SIG-M5 treated with dmso at 0.1 percent for 504 hours (cell line): ENCODE measurements at regions not wholly inside any gene's neighbourhood (a gene's known extent, or its start where the extent isn't known, plus 50 kb on each side); places are given as distances from the start of the nearest gene placed in this dataset.

Experiments used
- DNase-seq: peaks from one replicate; lab custom pipeline; 2025; ENCODE audit not compliant: unreplicated experiment; lab: John Stamatoyannopoulos, UW

DNA sequence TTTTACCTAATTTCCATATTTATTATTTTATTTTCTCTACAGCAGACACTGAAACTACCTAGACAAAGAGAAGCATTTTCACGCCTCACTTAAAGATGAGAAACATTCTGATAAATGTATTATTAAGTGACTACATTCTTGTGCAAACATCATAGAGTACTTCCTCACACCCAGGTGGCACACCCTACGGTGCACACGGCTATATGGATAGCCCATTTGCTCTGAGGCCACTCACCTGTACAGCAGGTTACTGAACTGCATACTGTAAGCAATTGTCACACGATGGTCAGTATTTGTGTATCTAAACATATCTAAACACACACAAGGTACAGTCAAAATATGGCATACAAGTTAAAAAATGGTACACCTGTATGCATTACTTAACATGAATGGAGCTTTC lies 481.4 kb downstream of the CMPK2 start:
- no peak for DNase-seq

DNA sequence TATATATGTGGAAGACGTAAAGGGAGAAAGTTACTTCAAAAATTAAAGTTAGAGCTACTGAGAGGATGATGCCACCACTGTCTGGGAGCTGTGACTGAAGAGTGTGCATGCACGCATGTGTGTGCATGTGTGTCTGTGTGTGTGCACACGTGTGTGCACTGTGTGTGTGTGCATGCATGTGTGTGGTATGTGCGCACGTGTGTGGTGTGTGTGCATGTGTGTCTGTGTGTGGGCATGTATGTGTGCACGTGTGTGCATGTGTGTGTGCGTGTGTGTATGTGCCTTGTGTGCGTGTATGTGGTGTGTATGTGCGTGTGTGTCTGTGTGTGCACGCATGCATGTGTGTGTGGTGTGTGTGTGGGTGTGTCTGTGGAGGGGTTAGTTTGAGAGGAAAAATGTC lies 473.4 kb downstream of the CMPK2 start:
- no peak for DNase-seq

DNA sequence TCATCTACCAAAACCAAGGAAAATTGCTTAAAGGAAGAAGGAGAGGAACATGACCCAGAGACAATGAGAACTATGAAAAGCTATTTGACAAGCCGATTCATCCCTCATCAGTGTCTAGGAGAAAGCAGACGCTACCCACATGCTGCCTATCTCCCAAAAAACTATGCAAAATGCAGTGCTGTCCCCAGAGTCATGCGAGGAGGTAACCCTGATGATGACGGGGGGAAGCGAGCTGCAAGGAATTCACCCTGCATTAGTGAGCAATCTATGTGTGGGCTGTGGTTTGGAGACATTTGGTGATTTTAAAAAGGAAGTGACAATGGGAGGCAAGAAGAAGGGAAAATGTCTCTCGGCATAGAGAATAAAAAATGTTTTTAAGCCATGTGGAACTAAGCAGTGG lies 472.7 kb downstream of the CMPK2 start:
- no peak for DNase-seq

DNA sequence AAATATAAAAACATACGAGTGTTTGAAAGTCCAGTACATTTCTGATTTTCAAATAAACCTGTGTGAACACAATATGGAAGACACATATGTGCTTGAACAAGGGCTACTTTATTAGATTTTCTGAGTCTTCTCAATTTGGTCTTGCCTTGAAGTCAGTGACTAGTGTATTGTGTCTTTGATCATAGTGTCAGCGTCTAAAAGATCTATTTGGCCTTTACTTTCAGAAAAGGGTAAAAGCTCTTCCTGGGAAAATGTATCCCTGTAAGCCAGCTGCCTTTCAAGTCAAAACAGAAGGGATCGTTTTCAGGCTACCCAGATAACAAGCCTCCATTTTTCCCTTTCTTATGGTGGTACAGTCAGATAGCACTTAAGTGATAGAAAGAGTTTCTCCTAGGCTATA lies 471.9 kb downstream of the CMPK2 start:
- DNase-seq = no peak

DNA sequence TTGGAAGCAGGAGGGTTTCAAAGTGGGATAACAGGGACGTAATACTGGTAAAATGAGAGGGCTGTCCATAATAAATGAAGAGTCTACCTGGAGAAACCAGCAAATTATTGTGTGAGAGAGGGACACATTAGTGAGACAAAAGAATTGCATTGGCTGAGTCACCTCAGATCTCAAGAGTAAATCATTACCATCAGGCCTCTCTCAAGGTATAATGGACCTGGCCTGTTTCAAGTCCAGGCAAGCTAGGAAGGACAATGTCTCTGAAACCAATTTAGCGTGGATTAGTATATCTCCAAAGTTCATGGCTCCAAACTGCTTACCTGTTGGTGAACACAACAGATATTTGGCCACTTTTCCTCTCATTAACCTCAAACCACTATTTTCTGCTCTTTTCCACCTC lies 471.4 kb downstream of the CMPK2 start:
- no peak for DNase-seq

DNA sequence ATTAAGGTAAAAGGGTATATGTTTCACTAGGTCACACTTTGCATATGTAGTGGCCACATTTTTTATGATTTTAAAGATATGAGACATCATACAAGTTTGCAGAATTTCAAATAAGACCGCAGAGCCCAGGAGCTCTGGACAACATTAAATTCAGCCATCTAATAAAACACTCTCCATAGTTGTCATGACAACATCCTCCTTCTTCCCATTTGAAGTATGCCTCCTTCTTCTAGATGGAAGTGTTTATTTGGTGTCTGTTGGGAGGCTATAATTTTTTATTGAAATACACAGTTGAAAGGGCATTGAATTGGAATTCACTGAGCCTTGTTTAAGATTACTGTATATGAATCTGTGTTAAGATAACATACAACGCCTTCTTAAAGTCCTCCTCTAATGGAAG lies 467.3 kb downstream of the CMPK2 start:
- no peak for DNase-seq

DNA sequence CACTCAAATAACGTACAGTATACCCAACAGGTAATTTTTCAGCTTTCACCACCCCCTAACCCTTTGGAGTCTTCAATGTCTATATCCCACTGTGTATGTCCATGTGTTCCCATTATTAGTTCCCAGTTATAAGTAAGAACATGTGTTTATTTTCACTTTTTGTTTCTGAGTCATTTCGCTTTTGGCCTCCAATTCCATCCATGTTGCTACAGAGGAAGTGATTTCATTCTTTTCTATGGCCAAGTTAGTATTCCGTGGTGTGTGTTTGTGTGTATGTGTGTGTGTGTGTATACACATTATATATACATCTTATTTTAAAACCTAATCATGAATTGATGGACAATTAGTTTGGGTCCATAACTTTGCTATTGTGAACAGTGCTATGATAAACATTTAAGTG lies 464.4 kb downstream of the CMPK2 start:
- DNase-seq = no peak

DNA sequence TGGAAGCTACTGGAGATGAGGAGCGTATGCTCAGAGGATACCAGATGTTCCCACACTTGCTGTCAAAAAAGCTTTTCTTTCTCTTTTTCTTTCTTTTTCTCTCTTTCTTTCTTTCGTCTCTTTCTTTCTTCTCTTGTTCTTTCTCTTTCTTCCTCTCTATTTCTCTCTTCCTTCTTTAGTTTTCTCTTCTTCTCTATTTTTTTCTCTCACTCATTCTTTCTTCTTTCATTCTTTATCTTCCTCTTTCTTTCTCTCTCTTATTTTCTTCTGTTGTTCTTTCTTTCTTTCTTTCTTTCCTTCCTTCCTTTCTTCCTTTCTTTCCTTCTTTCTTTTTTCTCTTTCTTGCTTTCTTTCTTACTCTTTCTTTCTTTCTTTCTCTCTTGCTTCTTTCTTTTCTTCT lies 457.6 kb downstream of the CMPK2 start:
- DNase-seq = no peak

DNA sequence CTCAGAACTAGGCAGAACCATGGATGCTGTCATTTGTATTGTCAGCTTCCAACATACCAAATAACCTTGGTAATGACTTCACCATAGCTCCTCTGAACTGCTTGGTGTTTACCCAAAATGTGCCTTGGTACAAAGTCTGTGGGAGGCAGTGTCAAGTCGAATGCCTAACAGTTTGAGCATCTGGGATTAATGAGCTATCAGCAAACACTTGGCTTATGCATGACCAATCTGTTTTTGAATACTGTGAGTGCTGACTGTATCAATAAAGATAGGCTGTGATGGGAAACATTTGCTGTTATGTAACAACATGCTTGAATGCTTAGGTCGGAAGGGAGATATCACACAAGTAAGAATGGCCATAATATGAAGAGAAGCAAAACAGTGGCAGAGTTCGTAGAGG lies 455.4 kb downstream of the CMPK2 start:
- no peak for DNase-seq

DNA sequence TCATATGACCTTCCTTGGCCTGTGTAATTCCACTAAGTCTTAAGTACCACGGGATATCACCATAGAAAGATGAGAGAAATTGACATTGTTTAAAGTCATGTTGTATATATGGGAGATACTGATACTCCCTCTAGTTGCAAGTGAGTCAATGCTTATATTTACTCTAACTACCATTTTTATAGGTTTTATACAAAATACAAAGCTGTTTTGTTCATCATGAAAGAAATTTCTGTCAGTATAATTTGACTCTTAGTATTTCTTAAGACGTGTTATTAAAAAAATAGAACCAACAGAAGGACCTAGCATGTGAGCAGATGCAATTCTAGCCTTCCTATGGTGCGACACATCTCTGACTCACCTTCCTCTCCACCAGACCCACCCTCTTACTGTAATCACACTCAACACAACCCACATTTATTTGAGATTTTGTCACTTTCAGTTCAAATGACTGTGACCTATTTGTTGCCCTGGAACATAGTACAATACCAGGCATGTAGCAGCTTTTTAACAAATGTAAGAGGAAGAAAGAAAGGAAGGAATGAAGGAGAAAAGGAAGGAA lies 453.1 kb downstream of the CMPK2 start:
- DNase-seq = no peak

DNA sequence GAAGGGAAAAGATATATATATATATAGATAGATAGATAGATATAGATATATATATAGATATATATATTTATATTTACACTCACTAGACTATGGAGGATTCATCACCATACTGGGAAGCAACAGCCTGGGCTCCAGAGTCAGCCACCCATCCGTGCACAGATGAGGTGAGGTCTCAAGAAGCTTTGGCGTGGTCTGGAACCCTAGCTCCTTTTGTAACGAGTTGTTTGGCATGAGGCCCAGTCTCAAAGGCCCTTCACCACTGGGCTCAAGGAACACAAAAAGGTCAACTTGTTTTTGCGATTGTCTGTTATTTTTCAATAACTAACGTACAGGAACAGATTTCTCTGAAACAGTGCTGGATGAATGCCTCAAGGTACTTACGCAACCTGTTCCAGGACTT lies 448.7 kb downstream of the CMPK2 start:
- no peak for DNase-seq

DNA sequence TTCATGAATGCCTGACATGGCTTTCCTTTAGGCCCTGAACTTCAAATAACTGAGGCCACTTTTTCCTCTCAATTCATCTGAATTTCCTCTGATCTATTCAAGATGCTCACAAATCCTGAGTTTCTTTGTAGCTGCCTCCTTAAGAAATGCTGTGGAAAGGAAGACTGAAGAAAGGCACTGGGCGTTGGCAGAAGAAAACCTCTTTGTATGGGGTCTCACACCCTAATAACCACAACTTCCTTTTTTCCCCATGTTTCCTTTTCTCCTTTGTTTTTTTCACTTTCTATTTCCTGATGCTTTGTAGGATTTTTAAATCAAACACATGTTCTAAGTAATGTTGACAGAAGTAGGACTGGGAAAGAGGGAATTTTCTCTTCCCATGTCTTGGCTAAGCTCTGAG lies 447.4 kb downstream of the CMPK2 start:
- no peak for DNase-seq

DNA sequence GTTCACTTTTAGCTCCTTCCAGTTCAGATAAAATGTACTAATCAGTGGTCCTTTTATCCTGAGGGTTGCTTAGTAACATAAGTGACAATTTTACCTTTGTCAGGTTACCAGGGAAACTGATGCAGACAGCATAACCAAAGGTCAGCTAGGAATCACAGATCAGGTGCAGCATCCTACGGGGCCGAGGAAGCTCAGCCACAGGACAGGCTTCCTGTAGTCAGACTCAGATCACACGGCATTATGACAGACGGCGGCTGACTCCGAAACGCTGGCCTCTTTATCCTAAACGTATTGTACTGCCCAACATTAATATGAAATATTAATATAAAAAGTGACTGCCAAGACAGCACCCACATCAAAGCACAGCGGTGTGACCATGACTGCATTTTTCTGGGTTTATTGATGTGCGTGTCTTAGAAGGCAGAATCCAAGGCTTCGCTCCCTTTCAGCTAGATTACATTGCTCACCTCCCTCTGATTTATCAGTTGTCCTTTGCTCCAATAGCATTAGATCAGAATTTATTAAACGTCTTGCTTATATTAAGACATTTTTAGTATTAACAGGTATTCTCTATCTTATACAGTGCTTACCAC lies 444.5 kb downstream of the CMPK2 start:
- DNase-seq = no peak

DNA sequence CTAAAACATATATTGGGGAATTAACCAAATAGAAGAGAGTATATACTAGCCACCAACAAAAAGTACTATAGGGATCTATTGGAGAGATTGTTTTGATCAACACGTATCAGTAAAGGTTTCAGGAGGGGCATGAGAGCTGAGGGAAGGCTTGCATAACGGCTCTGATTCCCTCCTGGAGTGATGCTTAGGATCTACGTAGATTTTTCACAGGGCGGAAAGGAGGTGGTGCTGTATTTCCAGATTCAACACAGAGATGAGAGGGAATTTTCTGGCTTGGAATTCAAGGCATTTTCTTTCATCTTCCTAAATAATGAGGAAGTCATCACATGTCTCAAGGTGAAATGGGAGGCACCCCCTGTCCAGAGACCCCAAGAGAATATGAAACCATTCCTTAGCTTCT lies 443.8 kb downstream of the CMPK2 start:
- DNase-seq = no peak

DNA sequence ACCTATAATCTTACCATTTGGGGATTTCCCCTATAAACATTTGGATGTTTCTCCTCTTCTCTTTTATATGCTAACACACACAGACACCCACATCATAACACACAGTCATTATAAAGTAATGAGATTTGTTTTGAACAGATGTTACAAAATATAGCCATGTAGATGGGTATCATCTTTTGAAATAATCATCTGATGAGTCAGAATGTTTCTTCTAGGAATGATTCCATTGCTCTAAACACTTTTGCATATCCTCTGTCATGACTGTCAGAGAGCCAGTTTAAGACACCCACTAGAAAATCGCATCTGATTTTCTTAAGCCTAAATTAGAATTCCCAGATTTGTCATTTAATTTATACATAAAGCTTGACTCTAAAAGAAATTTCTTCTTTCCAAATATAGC lies 442.6 kb downstream of the CMPK2 start:
- no peak for DNase-seq

DNA sequence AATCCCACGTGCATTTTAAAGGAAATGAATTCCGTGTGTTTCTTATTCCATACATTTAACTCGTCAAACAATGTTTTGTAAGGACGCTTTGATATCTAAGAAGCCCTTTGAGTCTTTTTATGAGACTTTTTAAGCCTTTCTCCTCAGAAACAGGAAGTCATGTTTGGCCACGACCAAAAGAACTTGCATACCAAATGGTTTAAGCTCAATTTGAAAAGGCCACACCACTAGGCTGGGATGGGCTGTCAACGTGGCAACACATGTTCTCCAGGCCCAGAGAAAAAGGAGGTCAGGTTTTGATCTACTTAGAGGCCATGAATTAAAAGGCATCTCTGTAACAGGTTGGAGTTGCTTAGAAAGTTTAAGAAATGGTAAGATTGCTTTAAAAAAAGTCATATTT lies 441.8 kb downstream of the CMPK2 start:
- no peak for DNase-seq

DNA sequence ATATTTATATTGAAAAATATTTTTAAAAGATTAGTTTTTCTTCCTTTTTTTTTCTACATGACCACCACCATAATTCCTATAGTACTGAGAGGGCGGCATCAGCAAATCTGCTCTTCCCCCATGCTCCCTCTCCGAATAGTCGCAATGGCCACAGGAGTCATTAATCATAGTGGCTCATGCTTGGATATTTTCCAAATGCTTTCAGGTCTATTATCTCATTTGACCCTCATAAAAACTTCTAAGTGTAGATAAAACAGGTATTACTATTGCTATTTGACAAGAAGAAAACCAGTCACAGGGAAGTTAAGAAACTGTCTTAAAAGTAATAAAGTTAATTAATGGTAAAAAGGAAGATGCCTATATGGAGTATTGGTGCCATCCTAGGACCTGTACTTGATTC lies 440.7 kb downstream of the CMPK2 start:
- DNase-seq = no peak

DNA sequence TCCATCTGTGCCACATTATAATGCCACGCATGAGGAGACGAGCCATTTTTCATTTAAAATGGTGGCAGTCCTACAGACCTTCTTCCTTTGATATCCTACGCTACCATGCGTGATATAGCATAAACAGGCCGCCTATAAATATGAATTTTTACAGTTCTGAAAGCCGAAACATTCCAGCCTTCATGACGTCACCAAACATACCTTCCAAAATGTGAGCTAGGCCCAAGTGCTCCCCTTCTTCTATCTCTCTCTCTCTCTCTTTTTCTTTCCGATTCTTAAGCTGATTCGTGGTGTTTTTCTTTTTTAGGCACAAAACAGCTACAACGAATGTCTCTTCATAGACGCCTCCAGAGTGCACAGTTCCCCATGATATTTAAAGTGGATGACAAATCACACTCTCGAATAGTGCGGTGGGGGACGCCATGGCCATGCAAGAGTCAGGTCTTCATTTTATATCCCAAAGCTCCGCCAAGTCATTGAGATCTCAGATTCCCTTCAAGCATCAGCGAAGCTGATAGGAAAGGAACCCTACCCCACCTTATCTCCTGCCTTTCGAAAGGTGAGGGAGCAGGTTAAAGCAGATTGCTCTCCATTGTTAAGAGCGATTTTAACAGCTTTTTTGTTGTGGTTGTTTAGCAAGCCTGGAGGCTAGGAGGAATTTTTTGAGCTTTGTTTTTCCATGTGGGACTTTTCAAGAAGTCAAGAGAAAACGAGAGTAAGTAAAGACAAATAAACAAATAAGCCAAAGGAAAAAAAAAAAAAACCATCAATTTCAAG lies 436.3 kb downstream of the CMPK2 start:
- no peak for DNase-seq

DNA sequence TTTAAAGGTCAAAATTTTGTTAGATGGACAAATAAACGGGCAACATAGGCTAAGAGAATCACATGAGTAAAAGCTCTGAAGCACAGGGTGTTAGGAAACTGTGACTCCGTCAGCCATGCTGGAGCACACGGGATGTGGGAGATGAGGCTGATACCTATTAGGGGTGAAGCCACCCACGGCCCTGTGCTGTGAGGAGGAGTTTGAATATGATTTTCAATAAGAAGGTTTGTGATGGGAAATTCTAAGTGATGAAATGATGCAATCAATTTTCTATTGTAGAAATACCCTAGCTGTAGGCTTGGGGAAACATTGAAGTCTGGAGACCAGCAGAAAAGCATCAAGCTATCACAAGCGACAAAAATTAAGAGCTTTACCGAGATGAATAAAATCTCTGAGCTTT lies 431.3 kb downstream of the CMPK2 start:
- no peak for DNase-seq

DNA sequence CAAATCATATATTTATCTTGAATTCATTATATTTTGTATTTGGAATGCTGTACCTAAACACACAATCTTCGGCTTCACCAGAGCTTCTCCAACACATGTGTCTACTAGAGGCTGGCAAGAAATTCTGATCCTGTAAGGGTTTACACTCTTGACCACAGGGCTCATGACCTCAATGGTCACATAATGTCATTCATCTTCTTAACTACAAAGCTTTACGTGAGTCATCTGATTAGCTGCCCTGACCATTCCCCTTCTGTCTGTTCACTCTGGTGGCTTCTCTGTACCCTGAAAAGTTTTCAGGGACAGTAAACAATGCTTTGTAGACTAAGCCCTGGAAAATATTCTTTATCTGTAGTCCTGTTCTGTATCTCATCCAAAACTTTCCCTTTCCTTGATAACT lies 423.9 kb downstream of the CMPK2 start:
- no peak for DNase-seq

DNA sequence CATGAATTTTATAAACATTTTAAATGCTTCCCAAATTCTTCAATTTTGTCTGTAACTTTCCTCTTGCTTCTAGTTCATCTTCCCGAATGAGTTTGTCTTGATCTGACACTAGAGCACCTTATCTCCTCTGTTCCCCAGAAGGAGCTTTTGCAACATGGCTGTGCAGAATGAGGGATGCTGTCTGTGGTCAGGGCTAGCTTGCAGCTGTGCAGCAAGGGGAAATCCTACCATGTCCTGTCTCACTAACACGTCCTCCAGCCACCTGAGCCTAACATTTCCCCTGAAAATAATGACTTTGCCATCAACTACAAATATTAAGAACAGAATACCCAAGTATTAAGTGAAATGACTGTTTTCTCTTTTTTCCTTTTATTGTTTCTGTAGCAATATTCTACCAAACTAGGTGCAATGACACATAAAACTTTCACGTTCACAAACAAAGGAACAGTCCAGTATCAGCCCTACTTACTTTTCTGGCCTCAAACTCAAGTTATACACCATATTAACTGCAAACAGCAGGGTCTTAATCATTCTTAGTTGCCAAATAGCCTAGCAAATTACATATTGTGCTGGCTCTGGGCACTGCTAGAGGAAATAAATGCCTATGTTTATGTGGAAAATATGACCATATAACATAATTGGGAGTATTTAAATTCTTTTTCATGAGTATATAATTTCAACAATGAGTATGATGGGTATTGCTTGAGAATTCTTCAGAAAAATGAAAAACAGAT lies 423.3 kb downstream of the CMPK2 start:
- DNase-seq = no peak
